Activated naive CD4-positive, alpha-beta T cell treated with anti-CD3 and anti-CD28 coated beads, Interleukin-2, amount 50 U/mL, for 24 hours (primary cell): ENCODE measurements at regions not wholly inside any gene's neighbourhood (a gene's known extent, or its start where the extent isn't known, plus 50 kb on each side); places are given as distances from the start of the nearest gene placed in this dataset.
"Not testable (repeated sequence)": the region's sequence is repeated elsewhere in the genome, so short reads cannot be mapped to it uniquely, and the experiment has no call there.

ENCODE experiments used
- H3K27ac Mint-ChIP-seq: one replicate; pipeline ENCODE4 v1.8.0; 2021; ENCODE audit warnings: mild to moderate bottlenecking, mixed read lengths
- H3K27me3 Mint-ChIP-seq: one replicate; pipeline ENCODE4 v1.8.0; 2021; ENCODE audit warnings: mixed read lengths
- H3K36me3 Mint-ChIP-seq: one replicate; pipeline ENCODE4 v1.8.0; 2021; ENCODE audit warnings: mixed read lengths
- H3K4me1 Mint-ChIP-seq: one replicate; pipeline ENCODE4 v1.8.0; 2021; ENCODE audit warnings: mixed read lengths
- H3K4me3 Mint-ChIP-seq: one replicate; pipeline ENCODE4 v1.8.0; 2021; ENCODE audit warnings: mild to moderate bottlenecking, mixed read lengths
- H3K9me3 Mint-ChIP-seq: one replicate; pipeline ENCODE4 v1.8.0; 2021; ENCODE audit warnings: mixed read lengths

- Mint-ChIP-seq H3K9me3 (no peaks in the 10 kb centered on the region), H3K27me3 (peaks cover 2% of the 10 kb centered on the region), H3K4me3 (no peak overlapping the region), H3K27ac (no peak overlapping the region), H3K36me3 (no peaks in the 10 kb centered on the region), H3K4me1 (no peaks in the 10 kb centered on the region)
Measured at GRCh38 chr5:135100011-135100410, 66.0 kb upstream of the PITX1 start.

- no peak overlapping the region for H3K4me3 Mint-ChIP-seq
- no peaks in the 10 kb centered on the region for H3K9me3 Mint-ChIP-seq
- no peaks in the 10 kb centered on the region for H3K36me3 Mint-ChIP-seq
- H3K27ac Mint-ChIP-seq, result no peak overlapping the region
- no peaks in the 10 kb centered on the region for H3K4me1 Mint-ChIP-seq
- H3K27me3 Mint-ChIP-seq, result peaks cover 2% of the 10 kb centered on the region
Measured at GRCh38 chr5:135097390-135097789, 63.4 kb upstream of the PITX1 start.

- peaks cover 2% of the 10 kb centered on the region for H3K27me3 Mint-ChIP-seq
- H3K9me3 Mint-ChIP-seq, result no peaks in the 10 kb centered on the region
- no peak overlapping the region for H3K4me3 Mint-ChIP-seq
Measured at GRCh38 chr5:135095871-135096270, 61.8 kb upstream of the PITX1 start.

GRCh38 chr5:135095052-135095715 is 61.2 kb upstream of the PITX1 start:
- no peak overlapping the region for H3K4me3 Mint-ChIP-seq
- H3K36me3 Mint-ChIP-seq, result no peaks in the 10 kb centered on the region
- no peak overlapping the region for H3K27ac Mint-ChIP-seq
- no peaks in the 10 kb centered on the region for H3K9me3 Mint-ChIP-seq
- no peaks in the 10 kb centered on the region for H3K4me1 Mint-ChIP-seq
- H3K27me3 Mint-ChIP-seq, result peaks cover 2% of the 10 kb centered on the region

More at GRCh38 chr5:135095871-135096270, 61.8 kb upstream of the PITX1 start:
- no peaks in the 10 kb centered on the region for H3K4me1 Mint-ChIP-seq
- no peaks in the 10 kb centered on the region for H3K36me3 Mint-ChIP-seq
- no peak overlapping the region for H3K27ac Mint-ChIP-seq

- H3K27ac Mint-ChIP-seq, result no peak overlapping the region
- peaks cover 2% of the 10 kb centered on the region for H3K27me3 Mint-ChIP-seq
- no peaks in the 10 kb centered on the region for H3K4me1 Mint-ChIP-seq
- H3K36me3 Mint-ChIP-seq, result no peaks in the 10 kb centered on the region
- no peak overlapping the region for H3K4me3 Mint-ChIP-seq
- no peaks in the 10 kb centered on the region for H3K9me3 Mint-ChIP-seq
Measured at GRCh38 chr5:135094339-135095051, 60.5 kb upstream of the PITX1 start.

- not testable (repeated sequence) for H3K27me3 Mint-ChIP-seq, H3K27ac Mint-ChIP-seq, H3K4me1 Mint-ChIP-seq, H3K9me3 Mint-ChIP-seq, H3K36me3 Mint-ChIP-seq, H3K4me3 Mint-ChIP-seq
Measured at GRCh38 chr5:135093483-135093882, 59.5 kb upstream of the PITX1 start.

GRCh38 chr5:135092476-135092875 is 58.4 kb upstream of the PITX1 start:
- Mint-ChIP-seq H3K9me3 (no peaks in the 10 kb centered on the region), H3K36me3 (no peaks in the 10 kb centered on the region), H3K27me3 (peaks cover 2% of the 10 kb centered on the region), H3K4me3 (no peak overlapping the region), H3K4me1 (no peaks in the 10 kb centered on the region), H3K27ac (no peak overlapping the region)

GRCh38 chr5:135091286-135091685 is 57.3 kb upstream of the PITX1 start:
- peaks cover 5% of the 10 kb centered on the region for H3K27me3 Mint-ChIP-seq
- H3K4me1 Mint-ChIP-seq, result no peaks in the 10 kb centered on the region
- H3K9me3 Mint-ChIP-seq, result no peaks in the 10 kb centered on the region
- no peaks in the 10 kb centered on the region for H3K36me3 Mint-ChIP-seq
- H3K27ac Mint-ChIP-seq, result no peak overlapping the region
- no peak overlapping the region for H3K4me3 Mint-ChIP-seq

- Mint-ChIP-seq H3K27me3 (peaks cover 5% of the 10 kb centered on the region), H3K27ac (no peak overlapping the region), H3K36me3 (no peaks in the 10 kb centered on the region), H3K9me3 (no peaks in the 10 kb centered on the region), H3K4me1 (no peaks in the 10 kb centered on the region), H3K4me3 (no peak overlapping the region)
Measured at GRCh38 chr5:135089912-135090311, 55.9 kb upstream of the PITX1 start.

GRCh38 chr5:135088911-135089310 is 54.9 kb upstream of the PITX1 start:
- Mint-ChIP-seq H3K36me3 (no peaks in the 10 kb centered on the region), H3K9me3 (no peaks in the 10 kb centered on the region), H3K4me1 (no peaks in the 10 kb centered on the region), H3K27me3 (peaks cover 5% of the 10 kb centered on the region), H3K27ac (no peak overlapping the region), H3K4me3 (no peak overlapping the region)

- no peaks in the 10 kb centered on the region for H3K9me3 Mint-ChIP-seq
- H3K27ac Mint-ChIP-seq, result no peak overlapping the region
- no peaks in the 10 kb centered on the region for H3K36me3 Mint-ChIP-seq
- no peak overlapping the region for H3K4me3 Mint-ChIP-seq
- H3K4me1 Mint-ChIP-seq, result no peaks in the 10 kb centered on the region
- H3K27me3 Mint-ChIP-seq, result peaks cover 5% of the 10 kb centered on the region
Measured at GRCh38 chr5:135087950-135088349, 53.9 kb upstream of the PITX1 start.

- Mint-ChIP-seq H3K4me1 (no peaks in the 10 kb centered on the region), H3K9me3 (no peaks in the 10 kb centered on the region), H3K36me3 (no peaks in the 10 kb centered on the region), H3K27me3 (peaks cover 5% of the 10 kb centered on the region), H3K4me3 (no peak overlapping the region), H3K27ac (no peak overlapping the region)
Measured at GRCh38 chr5:135085936-135086725, 52.1 kb upstream of the PITX1 start.

- H3K27ac Mint-ChIP-seq, result no peak overlapping the region
Measured at GRCh38 chr5:135085133-135085935, 51.3 kb upstream of the PITX1 start.

More at GRCh38 chr5:135085133-135085935, 51.3 kb upstream of the PITX1 start:
- H3K4me3 Mint-ChIP-seq, result no peak overlapping the region
- no peaks in the 10 kb centered on the region for H3K9me3 Mint-ChIP-seq
- H3K27me3 Mint-ChIP-seq, result peaks cover 9% of the 10 kb centered on the region
- no peaks in the 10 kb centered on the region for H3K4me1 Mint-ChIP-seq
- H3K36me3 Mint-ChIP-seq, result no peaks in the 10 kb centered on the region
